ENCODE measurements at regions not wholly inside any gene's neighbourhood (a gene's known extent, or its start where the extent isn't known, plus 50 kb on each side); places are given as distances from the start of the nearest gene placed in this dataset.
"Not testable (repeated sequence)": the region's sequence is repeated elsewhere in the genome, so short reads cannot be mapped to it uniquely, and the experiment has no call there.

DNA sequence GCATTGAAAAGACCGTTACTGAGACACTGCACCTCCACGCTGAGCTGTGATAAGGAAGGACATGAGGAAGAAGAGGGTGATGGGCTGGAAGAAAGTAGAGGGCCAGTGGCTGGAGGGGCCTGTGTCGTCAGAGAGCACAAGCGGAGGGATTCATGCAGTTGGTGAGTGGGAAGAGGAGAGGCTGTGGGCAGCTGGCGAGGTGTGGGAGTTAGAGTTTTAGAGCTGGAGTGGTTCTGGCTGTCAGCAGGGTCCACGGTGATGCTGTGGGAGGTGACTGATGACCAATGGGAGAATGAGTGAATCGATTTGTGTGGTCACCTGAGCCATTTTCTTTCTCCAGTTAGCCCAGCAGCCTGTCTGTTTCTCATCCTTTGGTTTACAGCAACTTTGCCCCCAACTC, 66.2 kb upstream of the SLC2A1 start:
- H3K27ac ChIP-seq (ENCODE audit: low read depth, low read length): no peak overlapping the region
- H3K4me3 ChIP-seq (ENCODE audit: low read depth, low read length): no peak overlapping the region
- H3K9me3 ChIP-seq (ENCODE audit: control insufficient read depth, insufficient read depth, low read length): no peaks in the 10 kb centered on the region
- no peak overlapping the region for H3K9ac ChIP-seq (ENCODE audit: low read depth, low read length)
- no peaks in the 10 kb centered on the region for H3K4me1 ChIP-seq (ENCODE audit: control insufficient read depth, insufficient read depth, low read length)
- H3K27me3 ChIP-seq (ENCODE audit: control insufficient read depth, insufficient read depth, low read length): no peaks in the 10 kb centered on the region
- H3K36me3 ChIP-seq (ENCODE audit: control insufficient read depth, insufficient read depth, low read length): no peaks in the 10 kb centered on the region

- Histone ChIP-seq H3K4me1 (ENCODE audit: control insufficient read depth, insufficient read depth, low read length) (no peaks in the 10 kb centered on the region), H3K27ac (ENCODE audit: low read depth, low read length) (no peak overlapping the region), H3K9ac (ENCODE audit: low read depth, low read length) (no peak overlapping the region), H3K4me3 (ENCODE audit: low read depth, low read length) (no peak overlapping the region), H3K36me3 (ENCODE audit: control insufficient read depth, insufficient read depth, low read length) (no peaks in the 10 kb centered on the region), H3K27me3 (ENCODE audit: control insufficient read depth, insufficient read depth, low read length) (no peaks in the 10 kb centered on the region), H3K9me3 (ENCODE audit: control insufficient read depth, insufficient read depth, low read length) (no peaks in the 10 kb centered on the region)
Observed at GRCh38 chr1:43021547-43022474, 63.1 kb upstream of the SLC2A1 start.

- no peak overlapping the region for H3K4me3 ChIP-seq (ENCODE audit: low read depth, low read length)
- no peak overlapping the region for H3K9ac ChIP-seq (ENCODE audit: low read depth, low read length)
- H3K4me1 ChIP-seq (ENCODE audit: control insufficient read depth, insufficient read depth, low read length): no peaks in the 10 kb centered on the region
- H3K27ac ChIP-seq (ENCODE audit: low read depth, low read length): no peak overlapping the region
- no peaks in the 10 kb centered on the region for H3K27me3 ChIP-seq (ENCODE audit: control insufficient read depth, insufficient read depth, low read length)
- H3K36me3 ChIP-seq (ENCODE audit: control insufficient read depth, insufficient read depth, low read length): no peaks in the 10 kb centered on the region
- H3K9me3 ChIP-seq (ENCODE audit: control insufficient read depth, insufficient read depth, low read length): no peaks in the 10 kb centered on the region
Observed at GRCh38 chr1:43019226-43019625, 60.6 kb upstream of the SLC2A1 start.

DNA sequence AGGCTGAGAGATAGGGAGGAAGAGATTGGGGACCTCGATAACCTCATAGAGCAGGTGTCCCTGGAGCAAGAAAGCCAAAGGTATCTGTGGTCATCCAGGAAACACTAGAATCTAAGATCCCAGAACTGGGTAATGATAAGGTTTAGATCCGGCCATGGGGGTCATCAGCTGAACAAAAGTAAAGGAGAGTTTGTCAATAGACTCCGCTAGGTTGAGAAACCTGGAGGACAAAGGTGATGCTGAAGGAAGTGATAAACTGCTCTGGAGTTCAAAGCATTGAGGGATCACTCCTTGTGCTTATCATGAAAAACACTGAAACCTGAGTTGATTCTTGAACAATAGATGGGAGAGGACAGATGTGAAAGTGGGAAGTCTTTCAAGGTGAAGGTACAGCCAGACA, 59.5 kb upstream of the SLC2A1 start:
- Histone ChIP-seq H3K4me1 (ENCODE audit: control insufficient read depth, insufficient read depth, low read length) (no peaks in the 10 kb centered on the region), H3K4me3 (ENCODE audit: low read depth, low read length) (no peak overlapping the region), H3K9ac (ENCODE audit: low read depth, low read length) (no peak overlapping the region), H3K9me3 (ENCODE audit: control insufficient read depth, insufficient read depth, low read length) (no peaks in the 10 kb centered on the region), H3K27me3 (ENCODE audit: control insufficient read depth, insufficient read depth, low read length) (no peaks in the 10 kb centered on the region), H3K27ac (ENCODE audit: low read depth, low read length) (no peak overlapping the region), H3K36me3 (ENCODE audit: control insufficient read depth, insufficient read depth, low read length) (no peaks in the 10 kb centered on the region)

GRCh38 chr1:43015269-43015668, 56.6 kb upstream of the SLC2A1 start:
- no peaks in the 10 kb centered on the region; the same call in 1 of the 2 replicates for H3K4me1 ChIP-seq (ENCODE audit: control insufficient read depth, insufficient read depth, low read length)
- H3K9ac ChIP-seq (ENCODE audit: low read depth, low read length): no peak overlapping the region
- H3K27ac ChIP-seq (ENCODE audit: low read depth, low read length): no peak overlapping the region
- no peak overlapping the region for H3K4me3 ChIP-seq (ENCODE audit: low read depth, low read length)
- H3K27me3 ChIP-seq (ENCODE audit: control insufficient read depth, insufficient read depth, low read length): no peaks in the 10 kb centered on the region
- H3K9me3 ChIP-seq (ENCODE audit: control insufficient read depth, insufficient read depth, low read length): no peaks in the 10 kb centered on the region
- H3K36me3 ChIP-seq (ENCODE audit: control insufficient read depth, insufficient read depth, low read length): no peaks in the 10 kb centered on the region

DNA sequence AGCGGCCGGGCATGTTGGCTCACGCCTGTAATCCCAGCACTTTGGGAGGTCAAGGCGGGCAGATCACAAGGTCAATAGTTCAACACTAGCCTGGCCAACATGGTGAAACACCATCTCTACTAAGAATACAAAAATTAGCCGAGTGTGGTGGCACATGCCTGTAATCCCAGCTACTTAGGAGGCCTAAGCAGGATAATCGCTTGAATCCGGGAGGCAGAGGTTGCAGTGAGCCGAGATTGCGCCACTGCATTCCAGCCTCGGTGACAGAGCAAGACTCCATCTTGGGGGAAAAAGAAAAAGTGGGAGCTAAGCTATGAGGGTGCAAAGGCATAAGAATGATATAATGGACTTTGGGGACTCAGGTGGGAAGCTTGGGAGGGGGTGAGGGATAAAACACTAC, 55.9 kb upstream of the SLC2A1 start:
- H3K27ac ChIP-seq (ENCODE audit: low read depth, low read length); H3K36me3 ChIP-seq (ENCODE audit: control insufficient read depth, insufficient read depth, low read length); H3K4me1 ChIP-seq (ENCODE audit: control insufficient read depth, insufficient read depth, low read length); H3K9ac ChIP-seq (ENCODE audit: low read depth, low read length); H3K4me3 ChIP-seq (ENCODE audit: low read depth, low read length); H3K27me3 ChIP-seq (ENCODE audit: control insufficient read depth, insufficient read depth, low read length); H3K9me3 ChIP-seq (ENCODE audit: control insufficient read depth, insufficient read depth, low read length): not testable (repeated sequence)

- Histone ChIP-seq H3K9me3 (ENCODE audit: control insufficient read depth, insufficient read depth, low read length) (no peaks in the 10 kb centered on the region), H3K4me3 (ENCODE audit: low read depth, low read length) (no peak overlapping the region), H3K9ac (ENCODE audit: low read depth, low read length) (no peak overlapping the region), H3K27me3 (ENCODE audit: control insufficient read depth, insufficient read depth, low read length) (no peaks in the 10 kb centered on the region), H3K36me3 (ENCODE audit: control insufficient read depth, insufficient read depth, low read length) (no peaks in the 10 kb centered on the region), H3K4me1 (ENCODE audit: control insufficient read depth, insufficient read depth, low read length) (peaks cover 27% of the 10 kb centered on the region), H3K27ac (ENCODE audit: low read depth, low read length) (no peak overlapping the region)
Observed at GRCh38 chr1:43011020-43011419, 52.4 kb upstream of the SLC2A1 start.

GRCh38 chr1:43009274-43009673, 50.6 kb upstream of the SLC2A1 start:
- no peaks in the 10 kb centered on the region for H3K27me3 ChIP-seq (ENCODE audit: control insufficient read depth, insufficient read depth, low read length)
- no peak overlapping the region for H3K4me3 ChIP-seq (ENCODE audit: low read depth, low read length)
- H3K36me3 ChIP-seq (ENCODE audit: control insufficient read depth, insufficient read depth, low read length): no peaks in the 10 kb centered on the region
- H3K4me1 ChIP-seq (ENCODE audit: control insufficient read depth, insufficient read depth, low read length): peaks cover 38% of the 10 kb centered on the region
- no peaks in the 10 kb centered on the region for H3K9me3 ChIP-seq (ENCODE audit: control insufficient read depth, insufficient read depth, low read length)
- H3K27ac ChIP-seq (ENCODE audit: low read depth, low read length): peak overlapping the region; percentile 99
- no peak overlapping the region for H3K9ac ChIP-seq (ENCODE audit: low read depth, low read length)

- Histone ChIP-seq H3K4me3 (ENCODE audit: low read depth, low read length) (peak overlapping the region; percentile 41), H3K9ac (ENCODE audit: low read depth, low read length) (peak overlapping the region; percentile 69), H3K36me3 (ENCODE audit: control insufficient read depth, insufficient read depth, low read length) (no peaks in the 10 kb centered on the region), H3K9me3 (ENCODE audit: control insufficient read depth, insufficient read depth, low read length) (no peaks in the 10 kb centered on the region), H3K4me1 (ENCODE audit: control insufficient read depth, insufficient read depth, low read length) (peaks cover 38% of the 10 kb centered on the region), H3K27me3 (ENCODE audit: control insufficient read depth, insufficient read depth, low read length) (no peaks in the 10 kb centered on the region), H3K27ac (ENCODE audit: low read depth, low read length) (peak overlapping the region; percentile 99)
Observed at GRCh38 chr1:43008115-43009060, 49.7 kb upstream of the SLC2A1 start.
